CD14-positive monocyte (primary cell): ENCODE measurements at regions not wholly inside any gene's neighbourhood (a gene's known extent, or its start where the extent isn't known, plus 50 kb on each side); places are given as distances from the start of the nearest gene placed in this dataset.

Source experiments
- DNase-seq, 3 donors: peaks; one replicate each; pipeline ENCODE4 v3.0.0-alpha.2; 2011 to 2022
- H2AFZ ChIP-seq: 2 replicates; pipeline ENCODE4 v1.6.0; 2012; ENCODE audit warnings: mild to moderate bottlenecking, low read depth, low read length, inconsistent platforms; ENCODE audit not compliant: insufficient read depth, poor library complexity, severe bottlenecking
- H3K27ac ChIP-seq, 2 donors: 1 replicate in 1 of 2; 2 replicates in 1 of 2; pipeline ENCODE4 v1.5.1; 2012 to 2013; ENCODE audit warnings: low read length in 2 of 2, control low read depth in 1 of 2, inconsistent platforms in 1 of 2, low read depth in 1 of 2, mild to moderate bottlenecking in 1 of 2
- H3K27me3 ChIP-seq, 2 donors: one replicate each; pipeline versions ENCODE4 v1.6.0 to v1.6.1; 2011 to 2013; ENCODE audit warnings: low read length in 2 of 2; ENCODE audit not compliant: control insufficient read depth in 2 of 2, insufficient read depth in 2 of 2
- H3K36me3 ChIP-seq, 2 donors: replicated peaks in 1 of 2; 1 replicate in 1 of 2; 2 replicates in 1 of 2; pipeline versions ENCODE4 v1.5.1 to v1.6.1; 2012 to 2013; ENCODE audit warnings: low read length in 2 of 2, control low read depth in 1 of 2, inconsistent platforms in 1 of 2, mild to moderate bottlenecking in 1 of 2; ENCODE audit not compliant: insufficient read depth in 2 of 2, control insufficient read depth in 1 of 2
- H3K4me1 ChIP-seq, 2 donors: 1 replicate in 1 of 2; 2 replicates in 1 of 2; pipeline versions ENCODE4 v1.5.1 to v1.6.1; 2012 to 2013; ENCODE audit warnings: low read length in 2 of 2, control low read depth in 1 of 2, inconsistent platforms in 1 of 2, mild to moderate bottlenecking in 1 of 2, moderate library complexity in 1 of 2; ENCODE audit not compliant: insufficient read depth in 2 of 2, control insufficient read depth in 1 of 2
- H3K4me2 ChIP-seq: replicated peaks from 2 replicates; pipeline ENCODE3; 2012; ENCODE audit warnings: low read length, moderate library complexity, mild to moderate bottlenecking; ENCODE audit not compliant: poor library complexity, severe bottlenecking; ENCODE audit errors: extremely low read depth
- H3K4me3 ChIP-seq, 3 experiments: fragments of 200-600 bp in 1 of 3; sonication (generic) in 1 of 3; replicated peaks in 1 of 3; 1 replicate in 2 of 3; 2 replicates in 1 of 3; pipeline ENCODE4 v1.5.1; 2011 to 2013; ENCODE audit warnings: low read length in 3 of 3, mild to moderate bottlenecking in 3 of 3, control low read depth in 2 of 3, low read depth in 2 of 3, inconsistent platforms in 1 of 3, moderate library complexity in 1 of 3
- H3K79me2 ChIP-seq: 2 replicates; pipeline ENCODE4 v1.6.0; 2012; ENCODE audit warnings: mild to moderate bottlenecking, control low read depth, inconsistent platforms, low read length, moderate library complexity; ENCODE audit not compliant: insufficient read depth
- H3K9ac ChIP-seq: 2 replicates; pipeline ENCODE4 v1.6.0; 2017; ENCODE audit warnings: low read length, mild to moderate bottlenecking; ENCODE audit not compliant: insufficient read depth, poor library complexity, severe bottlenecking
- H3K9me3 ChIP-seq, 2 donors: replicated peaks in 1 of 2; 1 replicate in 1 of 2; 2 replicates in 1 of 2; pipeline versions ENCODE4 v1.5.1 to v1.6.1; 2012 to 2013; ENCODE audit warnings: low read length in 2 of 2, control low read depth in 1 of 2; ENCODE audit not compliant: control insufficient read depth in 1 of 2, insufficient read depth in 1 of 2
- H4K20me1 ChIP-seq: 2 replicates; pipeline ENCODE4 v1.6.0; 2012; ENCODE audit warnings: mild to moderate bottlenecking, low read length, control low read depth, moderate library complexity; ENCODE audit not compliant: insufficient read depth
- H3K27ac Mint-ChIP-seq, 7 donors: one replicate each; pipeline ENCODE4 v1.8.0; 2020; ENCODE audit warnings: mild to moderate bottlenecking in 7 of 7, mixed read lengths in 7 of 7, moderate library complexity in 6 of 7, inconsistent platforms in 2 of 7
- H3K27me3 Mint-ChIP-seq, 3 donors: one replicate each; pipeline ENCODE4 v1.8.0; 2021 to 2022; ENCODE audit warnings: low read depth in 3 of 3, mild to moderate bottlenecking in 3 of 3, mixed read lengths in 3 of 3, moderate library complexity in 3 of 3, inconsistent platforms in 1 of 3
- H3K36me3 Mint-ChIP-seq, 2 donors: one replicate each; pipeline ENCODE4 v1.8.0; 2020; ENCODE audit warnings: mixed read lengths in 2 of 2, inconsistent platforms in 1 of 2, mild to moderate bottlenecking in 1 of 2
- H3K4me1 Mint-ChIP-seq: one replicate; pipeline ENCODE4 v1.8.0; 2020; ENCODE audit warnings: mild to moderate bottlenecking, mixed read lengths
- H3K4me3 Mint-ChIP-seq, 2 donors: one replicate each; pipeline ENCODE4 v1.8.0; 2020; ENCODE audit warnings: mild to moderate bottlenecking in 2 of 2, mixed read lengths in 2 of 2, moderate library complexity in 1 of 2
- H3K9me3 Mint-ChIP-seq, 7 donors: one replicate each; pipeline ENCODE4 v1.8.0; 2020 to 2022; ENCODE audit warnings: mixed read lengths in 7 of 7, mild to moderate bottlenecking in 6 of 7, moderate library complexity in 6 of 7, inconsistent platforms in 2 of 7
- WGBS: methylation state at CpG from one replicate; pipeline ENCODE4 v1.1.5; 2013; ENCODE audit warnings: missing lambda C conversion rate; ENCODE audit not compliant: insufficient coverage; 5-methylcytosine and 5-hydroxymethylcytosine counted together
- intact Hi-C, 2 donors: fragments of 100-400 bp; cut with micrococcal nuclease; formaldehyde crosslinking; loops; one replicate each; pipeline versions ENCODE4 v1.15.0 to v1.15.1; 2023
- TF ChIP-seq, protein P1 (sequence below): fragments of 200-600 bp; IDR thresholded peaks from one replicate; pipeline ENCODE4 v1.8.0; 2022; ENCODE audit warnings: antibody characterized with exemption, mild to moderate bottlenecking

DNA sequence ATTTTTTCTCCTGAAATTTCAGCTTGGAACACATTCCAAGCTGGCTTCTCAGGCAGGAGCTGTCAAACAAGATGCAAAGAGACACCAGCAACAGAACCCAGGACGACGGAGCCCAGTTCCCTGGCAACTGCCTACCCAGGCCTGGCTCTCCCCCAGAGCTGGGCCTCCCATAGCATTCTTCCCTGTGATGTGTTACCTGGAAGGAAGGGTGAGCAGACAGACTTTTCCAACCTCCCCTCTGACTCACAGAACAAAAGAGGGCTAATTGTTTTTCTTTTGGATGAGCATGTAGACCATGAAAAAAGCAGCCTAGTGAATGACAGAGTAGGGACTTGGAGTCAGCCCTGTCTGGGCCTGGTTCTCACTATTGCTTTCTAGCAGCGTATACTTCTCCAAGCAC lies 55.3 kb upstream of the BMAL1 start:
- H3K9ac ChIP-seq: no peak overlapping the region
- no peaks in the 10 kb centered on the region for H3K36me3 Mint-ChIP-seq
- H3K27ac ChIP-seq: no peak overlapping the region
- H3K4me3 ChIP-seq: no peak overlapping the region
- DNase-seq: no peak
- H3K4me3 Mint-ChIP-seq: no peak overlapping the region
- peaks cover 0 to 3% (median 2%) of the 10 kb centered on the region in 3 donors for H3K27me3 Mint-ChIP-seq
- no peak overlapping the region for H2AFZ ChIP-seq
- no CpG with 5 or more reads among the region's 3 CpGs for WGBS
- H3K27ac Mint-ChIP-seq: no peak overlapping the region
- peaks cover 0 to 2% (median 0%) of the 10 kb centered on the region in 7 donors for H3K9me3 Mint-ChIP-seq
- no peaks in the 10 kb centered on the region for H3K36me3 ChIP-seq
- H3K79me2 ChIP-seq: no peaks in the 10 kb centered on the region
- peaks cover 0 to 3% of the 10 kb centered on the region in 2 donors for H3K27me3 ChIP-seq
- intact Hi-C loops: no loop called here
- H4K20me1 ChIP-seq: no peaks in the 10 kb centered on the region
- TF ChIP-seq, protein P1, sequence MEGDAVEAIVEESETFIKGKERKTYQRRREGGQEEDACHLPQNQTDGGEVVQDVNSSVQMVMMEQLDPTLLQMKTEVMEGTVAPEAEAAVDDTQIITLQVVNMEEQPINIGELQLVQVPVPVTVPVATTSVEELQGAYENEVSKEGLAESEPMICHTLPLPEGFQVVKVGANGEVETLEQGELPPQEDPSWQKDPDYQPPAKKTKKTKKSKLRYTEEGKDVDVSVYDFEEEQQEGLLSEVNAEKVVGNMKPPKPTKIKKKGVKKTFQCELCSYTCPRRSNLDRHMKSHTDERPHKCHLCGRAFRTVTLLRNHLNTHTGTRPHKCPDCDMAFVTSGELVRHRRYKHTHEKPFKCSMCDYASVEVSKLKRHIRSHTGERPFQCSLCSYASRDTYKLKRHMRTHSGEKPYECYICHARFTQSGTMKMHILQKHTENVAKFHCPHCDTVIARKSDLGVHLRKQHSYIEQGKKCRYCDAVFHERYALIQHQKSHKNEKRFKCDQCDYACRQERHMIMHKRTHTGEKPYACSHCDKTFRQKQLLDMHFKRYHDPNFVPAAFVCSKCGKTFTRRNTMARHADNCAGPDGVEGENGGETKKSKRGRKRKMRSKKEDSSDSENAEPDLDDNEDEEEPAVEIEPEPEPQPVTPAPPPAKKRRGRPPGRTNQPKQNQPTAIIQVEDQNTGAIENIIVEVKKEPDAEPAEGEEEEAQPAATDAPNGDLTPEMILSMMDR: no peak
- H3K4me1 Mint-ChIP-seq: no peaks in the 10 kb centered on the region
- no peaks in the 10 kb centered on the region for H3K4me1 ChIP-seq
- H3K4me2 ChIP-seq: no peak overlapping the region
- H3K9me3 ChIP-seq: no peaks in the 10 kb centered on the region

DNA sequence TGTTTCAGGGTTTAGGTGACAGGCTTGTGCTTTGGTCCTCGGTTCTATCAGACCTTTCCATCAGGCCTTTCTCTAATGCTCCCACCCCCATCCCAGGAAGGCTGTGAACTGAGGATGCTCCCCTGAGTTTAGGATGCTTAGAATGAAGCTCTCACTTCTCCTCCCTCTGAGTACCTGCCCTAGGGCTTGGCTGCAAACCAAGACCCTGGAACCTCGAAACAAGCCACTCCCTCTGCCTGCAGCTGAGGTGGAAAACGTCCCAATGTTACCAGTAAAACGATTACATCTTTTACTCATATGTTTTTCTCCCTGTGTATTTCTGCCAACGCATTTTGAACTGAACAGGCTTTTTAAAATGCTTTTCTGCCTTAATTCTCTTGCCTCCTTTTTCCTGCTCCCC lies 54.5 kb upstream of the BMAL1 start:
- no peaks in the 10 kb centered on the region for H3K79me2 ChIP-seq
- H3K4me2 ChIP-seq: no peak overlapping the region
- H2AFZ ChIP-seq: no peak overlapping the region
- H3K9ac ChIP-seq: no peak overlapping the region
- peaks cover 0 to 2% (median 0%) of the 10 kb centered on the region in 7 donors for H3K9me3 Mint-ChIP-seq
- H4K20me1 ChIP-seq: no peaks in the 10 kb centered on the region
- H3K4me1 Mint-ChIP-seq: no peaks in the 10 kb centered on the region
- intact Hi-C loops: no loop called here
- peaks cover 0 to 3% of the 10 kb centered on the region in 2 donors for H3K27me3 ChIP-seq
- no peak for DNase-seq
- TF ChIP-seq, protein P1: no peak
- H3K27me3 Mint-ChIP-seq: peaks cover 0 to 3% (median 2%) of the 10 kb centered on the region in 3 donors
- H3K4me3 Mint-ChIP-seq: no peak overlapping the region
- no peaks in the 10 kb centered on the region for H3K36me3 Mint-ChIP-seq
- no peaks in the 10 kb centered on the region for H3K36me3 ChIP-seq
- no peaks in the 10 kb centered on the region for H3K4me1 ChIP-seq
- no peak overlapping the region for H3K4me3 ChIP-seq
- WGBS: 47% methylated on average over 3 of the region's 5 CpGs
- no peak overlapping the region for H3K27ac Mint-ChIP-seq
- no peak overlapping the region for H3K27ac ChIP-seq
- H3K9me3 ChIP-seq: no peaks in the 10 kb centered on the region
